ENCODE measurements at regions not wholly inside any gene's neighbourhood (a gene's known extent, or its start where the extent isn't known, plus 50 kb on each side); places are given as distances from the start of the nearest gene placed in this dataset.

DNA sequence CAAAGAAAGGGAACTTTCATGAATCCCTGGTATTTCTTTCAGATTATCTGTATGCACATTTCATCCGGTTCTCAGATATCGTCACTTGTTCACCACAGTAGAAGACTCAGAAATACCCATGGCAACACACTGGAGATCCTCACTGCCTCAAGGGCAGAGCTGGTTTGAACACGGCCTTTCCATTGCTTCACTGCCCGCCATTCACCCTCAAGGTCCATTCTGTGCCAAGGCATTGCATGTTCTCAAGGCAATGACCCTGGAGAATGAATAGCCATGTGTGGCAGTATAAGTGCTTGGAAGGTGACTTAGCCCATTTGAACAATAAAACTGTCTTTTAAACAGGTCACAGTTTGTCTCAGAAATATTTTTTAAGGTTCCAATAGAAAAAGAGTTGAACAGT lies 606.5 kb downstream of the IPMK start:
- TF ChIP-seq, protein P1, sequence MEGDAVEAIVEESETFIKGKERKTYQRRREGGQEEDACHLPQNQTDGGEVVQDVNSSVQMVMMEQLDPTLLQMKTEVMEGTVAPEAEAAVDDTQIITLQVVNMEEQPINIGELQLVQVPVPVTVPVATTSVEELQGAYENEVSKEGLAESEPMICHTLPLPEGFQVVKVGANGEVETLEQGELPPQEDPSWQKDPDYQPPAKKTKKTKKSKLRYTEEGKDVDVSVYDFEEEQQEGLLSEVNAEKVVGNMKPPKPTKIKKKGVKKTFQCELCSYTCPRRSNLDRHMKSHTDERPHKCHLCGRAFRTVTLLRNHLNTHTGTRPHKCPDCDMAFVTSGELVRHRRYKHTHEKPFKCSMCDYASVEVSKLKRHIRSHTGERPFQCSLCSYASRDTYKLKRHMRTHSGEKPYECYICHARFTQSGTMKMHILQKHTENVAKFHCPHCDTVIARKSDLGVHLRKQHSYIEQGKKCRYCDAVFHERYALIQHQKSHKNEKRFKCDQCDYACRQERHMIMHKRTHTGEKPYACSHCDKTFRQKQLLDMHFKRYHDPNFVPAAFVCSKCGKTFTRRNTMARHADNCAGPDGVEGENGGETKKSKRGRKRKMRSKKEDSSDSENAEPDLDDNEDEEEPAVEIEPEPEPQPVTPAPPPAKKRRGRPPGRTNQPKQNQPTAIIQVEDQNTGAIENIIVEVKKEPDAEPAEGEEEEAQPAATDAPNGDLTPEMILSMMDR (conservative IDR thresholded peaks at IDR 0.05; ENCODE audit: low read length): no peak
- no peak for TF ChIP-seq EZH2phosphoT487 (IDR thresholded peaks at IDR 0.05; ENCODE audit: borderline replicate concordance, low read depth, low read length)
